OCI-LY3 (cell line): ENCODE measurements at regions not wholly inside any gene's neighbourhood (a gene's known extent, or its start where the extent isn't known, plus 50 kb on each side); places are given as distances from the start of the nearest gene placed in this dataset.

Source experiments
- H2AFZ ChIP-seq: fragments of 200-600, 300-600 bp; shearing (Covaris generic); 2 replicates; pipeline ENCODE4 v1.6.0; 2014; ENCODE audit warnings: antibody characterized with exemption, low read depth, low read length
- H3K27ac ChIP-seq: fragments of 200-600, 300-600 bp; sonication (generic); 2 replicates; pipeline ENCODE4 v1.5.1; 2014; ENCODE audit warnings: mild to moderate bottlenecking, low read length, moderate library complexity, mixed read lengths
- H3K27me3 ChIP-seq: fragments of 200-600, 300-600 bp; sonication (generic); 2 replicates; pipeline ENCODE4 v1.6.1; 2014; ENCODE audit warnings: low read depth, low read length, mixed read lengths
- H3K36me3 ChIP-seq: fragments of 200-600, 300-600 bp; sonication (generic); replicated peaks from 2 replicates; pipeline ENCODE3; 2014; ENCODE audit warnings: low read depth, low read length, mixed read lengths
- H3K4me1 ChIP-seq: fragments of 300-600, 200-600 bp; sonication (generic); 2 replicates; pipeline ENCODE4 v1.6.1; 2014; ENCODE audit warnings: low read length, mixed read lengths
- H3K4me2 ChIP-seq: fragments of 200-600, 300-600 bp; sonication (generic); 2 replicates; pipeline ENCODE4 v1.6.1; 2014; ENCODE audit warnings: low read length, mixed read lengths
- H3K4me3 ChIP-seq: fragments of 300-600, 200-600 bp; sonication (generic); 2 replicates; pipeline ENCODE4 v1.5.1; 2014; ENCODE audit warnings: antibody characterized with exemption, mild to moderate bottlenecking, low read length, moderate library complexity
- H3K79me2 ChIP-seq: fragments of 300-600, 200-600 bp; shearing (Covaris generic); 2 replicates; pipeline ENCODE4 v1.6.1; 2014; ENCODE audit warnings: mild to moderate bottlenecking, low read length, mixed read lengths
- H3K9ac ChIP-seq: fragments of 300-600, 200-600 bp; shearing (Covaris generic); 2 replicates; pipeline ENCODE4 v1.6.0; 2014; ENCODE audit warnings: mild to moderate bottlenecking, low read length, moderate library complexity
- H3K9me3 ChIP-seq: fragments of 200-600, 300-600 bp; shearing (Covaris generic); 2 replicates; pipeline ENCODE4 v1.6.1; 2014; ENCODE audit warnings: low read length, mixed read lengths; ENCODE audit not compliant: insufficient read depth
- H4K20me1 ChIP-seq: fragments of 200-600, 300-600 bp; sonication (generic); 2 replicates; pipeline ENCODE4 v1.6.1; 2016; ENCODE audit warnings: low read length, mixed read lengths; ENCODE audit not compliant: insufficient read depth
- EZH2phosphoT487 ChIP-seq: fragments of 200-600 bp; shearing (Covaris generic); IDR thresholded peaks from 2 replicates; pipeline ENCODE4 v1.6.1; 2018; ENCODE audit warnings: antibody characterized with exemption, mixed run types, low read depth
- TF ChIP-seq, protein P1 (sequence below): fragments of 200-600, 300-600 bp; sonication (generic); IDR thresholded peaks from 2 replicates; pipeline ENCODE4 v1.5.1; 2014; ENCODE audit warnings: antibody characterized with exemption, low read length, low read depth

DNA sequence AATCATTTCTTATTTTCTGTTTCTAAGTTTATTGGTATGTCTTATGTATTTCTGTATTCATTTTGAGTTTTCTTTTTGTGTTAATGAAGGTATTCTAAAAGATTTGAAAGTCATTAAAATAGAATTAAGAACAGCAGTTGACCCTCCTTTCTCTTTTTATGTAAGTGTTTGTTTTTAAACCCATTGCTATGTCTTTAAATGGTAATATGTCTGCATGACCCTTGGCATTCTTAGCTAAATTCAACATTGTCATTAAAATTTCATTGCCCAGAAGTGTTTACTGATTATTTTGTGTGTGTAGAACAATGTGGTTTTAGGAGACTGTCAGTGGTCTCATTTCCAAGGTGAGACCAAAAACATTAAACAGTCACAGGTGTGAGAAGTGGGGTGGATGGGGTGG, 197.8 kb downstream of the PCDH7 start:
- Histone ChIP-seq H3K9ac (no peak overlapping the region), H3K36me3 (no peaks in the 10 kb centered on the region), H3K4me1 (no peaks in the 10 kb centered on the region), H3K4me2 (no peak overlapping the region), H3K79me2 (no peaks in the 10 kb centered on the region), H4K20me1 (no peaks in the 10 kb centered on the region), H3K4me3 (no peak overlapping the region), H3K9me3 (no peaks in the 10 kb centered on the region), H3K27ac (no peak overlapping the region), H2AFZ (no peak overlapping the region), H3K27me3 (no peaks in the 10 kb centered on the region)
- TF ChIP-seq EZH2phosphoT487: no peak
- TF ChIP-seq, protein P1, sequence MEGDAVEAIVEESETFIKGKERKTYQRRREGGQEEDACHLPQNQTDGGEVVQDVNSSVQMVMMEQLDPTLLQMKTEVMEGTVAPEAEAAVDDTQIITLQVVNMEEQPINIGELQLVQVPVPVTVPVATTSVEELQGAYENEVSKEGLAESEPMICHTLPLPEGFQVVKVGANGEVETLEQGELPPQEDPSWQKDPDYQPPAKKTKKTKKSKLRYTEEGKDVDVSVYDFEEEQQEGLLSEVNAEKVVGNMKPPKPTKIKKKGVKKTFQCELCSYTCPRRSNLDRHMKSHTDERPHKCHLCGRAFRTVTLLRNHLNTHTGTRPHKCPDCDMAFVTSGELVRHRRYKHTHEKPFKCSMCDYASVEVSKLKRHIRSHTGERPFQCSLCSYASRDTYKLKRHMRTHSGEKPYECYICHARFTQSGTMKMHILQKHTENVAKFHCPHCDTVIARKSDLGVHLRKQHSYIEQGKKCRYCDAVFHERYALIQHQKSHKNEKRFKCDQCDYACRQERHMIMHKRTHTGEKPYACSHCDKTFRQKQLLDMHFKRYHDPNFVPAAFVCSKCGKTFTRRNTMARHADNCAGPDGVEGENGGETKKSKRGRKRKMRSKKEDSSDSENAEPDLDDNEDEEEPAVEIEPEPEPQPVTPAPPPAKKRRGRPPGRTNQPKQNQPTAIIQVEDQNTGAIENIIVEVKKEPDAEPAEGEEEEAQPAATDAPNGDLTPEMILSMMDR: no peak

DNA sequence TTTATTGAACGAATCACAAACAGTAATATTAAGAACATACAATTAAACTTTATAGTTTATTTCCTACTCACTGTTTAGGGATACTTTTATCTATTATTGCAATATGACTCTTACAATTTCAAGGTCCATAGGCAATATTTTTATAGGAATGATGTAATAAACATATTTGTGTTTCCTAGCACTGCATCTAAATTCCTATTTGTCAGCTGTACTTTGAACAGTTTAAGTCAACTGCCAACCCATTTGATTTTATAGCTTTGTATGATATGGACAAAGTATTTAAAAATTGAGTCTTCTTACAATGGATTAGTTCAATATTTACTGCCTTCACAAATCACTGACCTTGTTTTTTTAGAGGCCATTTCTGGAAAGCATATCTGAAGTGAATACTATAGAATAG, 199.3 kb downstream of the PCDH7 start:
- H3K27ac ChIP-seq: no peak overlapping the region
- no peaks in the 10 kb centered on the region for H4K20me1 ChIP-seq
- H3K4me1 ChIP-seq: no peaks in the 10 kb centered on the region
- no peak overlapping the region for H2AFZ ChIP-seq
- H3K79me2 ChIP-seq: no peaks in the 10 kb centered on the region
- no peaks in the 10 kb centered on the region for H3K36me3 ChIP-seq
- H3K4me3 ChIP-seq: no peak overlapping the region
- H3K4me2 ChIP-seq: no peak overlapping the region
- H3K9ac ChIP-seq: no peak overlapping the region
- H3K9me3 ChIP-seq: no peaks in the 10 kb centered on the region
- TF ChIP-seq EZH2phosphoT487: no peak
- TF ChIP-seq, protein P1: no peak
- H3K27me3 ChIP-seq: no peaks in the 10 kb centered on the region

DNA sequence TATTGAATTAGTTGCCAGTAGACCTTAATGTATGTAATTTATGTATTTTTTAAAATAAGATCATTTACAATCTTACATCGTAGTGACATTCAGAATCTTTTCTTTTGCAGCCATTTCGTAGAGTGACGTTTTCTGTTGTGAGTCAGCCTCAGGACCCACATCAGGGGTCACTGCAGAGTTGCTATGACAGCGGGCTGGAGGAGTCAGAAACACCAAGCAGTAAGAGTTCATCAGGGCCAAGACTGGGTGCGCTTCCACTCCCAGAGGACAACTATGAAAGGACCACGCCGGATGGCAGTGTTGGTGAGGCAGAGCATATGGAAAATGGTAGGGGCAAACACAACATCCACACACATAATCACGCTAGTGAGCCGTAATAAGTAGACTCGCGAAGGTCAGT, 199.9 kb downstream of the PCDH7 start:
- Histone ChIP-seq H3K36me3 (no peaks in the 10 kb centered on the region), H3K27me3 (no peaks in the 10 kb centered on the region), H4K20me1 (no peaks in the 10 kb centered on the region), H3K4me1 (no peaks in the 10 kb centered on the region), H3K79me2 (no peaks in the 10 kb centered on the region), H3K9me3 (no peaks in the 10 kb centered on the region), H3K9ac (no peak overlapping the region), H3K27ac (no peak overlapping the region), H3K4me3 (no peak overlapping the region), H2AFZ (no peak overlapping the region), H3K4me2 (no peak overlapping the region)
- TF ChIP-seq, protein P1: no peak
- TF ChIP-seq EZH2phosphoT487: no peak

DNA sequence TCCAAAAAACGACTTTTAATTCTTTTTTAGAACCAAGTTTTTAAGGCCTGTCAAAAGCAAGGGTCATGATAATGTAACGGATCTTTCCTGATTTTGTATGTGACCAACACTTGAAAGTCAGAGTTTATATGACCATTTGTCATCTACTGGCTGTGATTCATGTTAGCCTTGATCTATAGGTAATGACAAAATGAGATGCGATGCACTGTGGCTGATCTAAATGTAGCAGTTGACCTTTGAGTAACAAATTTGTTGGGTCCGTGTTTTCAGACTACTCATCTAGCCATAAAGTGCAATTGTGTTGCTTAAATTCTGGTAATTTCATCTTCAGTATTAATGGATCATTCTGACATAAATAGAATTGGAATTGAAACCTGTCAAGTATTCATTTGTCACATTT, 202.5 kb downstream of the PCDH7 start:
- no peaks in the 10 kb centered on the region for H3K79me2 ChIP-seq

More for the DNA sequence above, 202.5 kb downstream of the PCDH7 start:
- TF ChIP-seq, protein P1: no peak
- no peak for TF ChIP-seq EZH2phosphoT487
- no peak overlapping the region for H3K4me3 ChIP-seq
- H3K9me3 ChIP-seq: no peaks in the 10 kb centered on the region
- no peaks in the 10 kb centered on the region for H3K36me3 ChIP-seq
- no peak overlapping the region for H3K4me2 ChIP-seq
- H2AFZ ChIP-seq: no peak overlapping the region
- no peak overlapping the region for H3K9ac ChIP-seq
- no peaks in the 10 kb centered on the region for H3K4me1 ChIP-seq
- H3K27ac ChIP-seq: no peak overlapping the region
- no peaks in the 10 kb centered on the region for H3K27me3 ChIP-seq
- H4K20me1 ChIP-seq: no peaks in the 10 kb centered on the region
